HepG2 (cell line): ENCODE measurements at regions not wholly inside any gene's neighbourhood (a gene's known extent, or its start where the extent isn't known, plus 50 kb on each side); places are given as distances from the start of the nearest gene placed in this dataset.

Experiments
- ATAC-seq: fragments of 200-7000 bp; cut with Tn5 transposase; 3 replicates; pipeline ENCODE4 v1.9.1; 2020; ENCODE audit warnings: mild to moderate bottlenecking, moderate library complexity
- BruUV-seq: library from RNA; stranded (reverse); fragments of 400-500 nt; replicated peaks from 2 replicates; lab custom pipeline; 2021; lab: Mats Ljungman, UMichigan
- CTCF ChIA-PET: fragments of 300-600 bp; formaldehyde crosslinking; extraction: SDS; loops from one replicate; lab custom pipeline; 2021; ENCODE audit warnings: low total read pairs, inconsistent platforms, low intra/inter-chr PET ratio; lab: Yijun Ruan, JAX
- POLR2A ChIA-PET: fragments of 350-600 bp; sonication (Branson Sonifier 250); formaldehyde crosslinking; loops from one replicate; lab custom pipeline; 2020; ENCODE audit warnings: antibody characterized with exemption, inconsistent platforms; lab: Yijun Ruan, JAX
- DNase-seq: peaks from one replicate; pipeline ENCODE4 v3.0.0-alpha.2; 2015; ENCODE audit warnings: low spot score
- FAIRE-seq: peaks from 3 replicates; lab custom pipeline; 2011; peaks lifted over from hg19 to GRCh38; lab: Jason Lieb, UNC
- H2AFZ ChIP-seq: one replicate; pipeline ENCODE4 v1.6.1; 2011; ENCODE audit warnings: low read length, inconsistent platforms
- H3K27ac ChIP-seq: fragments of 300-600 bp; 3 replicates; pipeline ENCODE4 v1.8.0; 2011; ENCODE audit warnings: mixed run types, mild to moderate bottlenecking, mixed read lengths, low read length, inconsistent platforms; ENCODE audit not compliant: insufficient read depth; ENCODE audit errors: extremely low read length
- H3K27me3 ChIP-seq, 2 experiments: fragments of 200-600 bp in 1 of 2; 2 replicates in 1 of 2; 3 replicates in 1 of 2; pipeline versions ENCODE4 v1.6.0 to v1.8.0; 2011; ENCODE audit warnings: low read length in 2 of 2, mild to moderate bottlenecking in 2 of 2, moderate library complexity in 2 of 2, inconsistent platforms in 1 of 2; ENCODE audit not compliant: insufficient read depth in 2 of 2, control insufficient read depth in 1 of 2
- H3K36me3 ChIP-seq, 2 experiments: fragments of 200-600 bp in 1 of 2; replicated peaks in 1 of 2; 2 replicates in 1 of 2; 3 replicates in 1 of 2; pipeline versions ENCODE4 v1.5.1 to v1.8.0; 2011; ENCODE audit warnings: low read length in 2 of 2, inconsistent platforms in 1 of 2; ENCODE audit not compliant: insufficient read depth in 2 of 2, control insufficient read depth in 1 of 2
- H3K4me1 ChIP-seq: 2 replicates; pipeline ENCODE4 v1.5.1; 2012; ENCODE audit warnings: low read length, inconsistent platforms; ENCODE audit not compliant: insufficient read depth
- H3K4me2 ChIP-seq: 2 replicates; pipeline ENCODE4 v1.6.0; 2011; ENCODE audit warnings: low read depth, low read length, inconsistent platforms
- H3K4me3 ChIP-seq, 3 experiments: fragments of 200-600 bp in 1 of 3; sonication (generic), shearing (Covaris generic) in 1 of 3; replicated peaks in 1 of 3; 2 replicates each; pipeline ENCODE4 v1.5.1; 2011 to 2016; ENCODE audit warnings: low read length in 3 of 3, inconsistent platforms in 2 of 3, low read depth in 2 of 3, mild to moderate bottlenecking in 2 of 3, control low read depth in 1 of 3, mixed read lengths in 1 of 3; ENCODE audit not compliant: insufficient read depth in 1 of 3
- H3K79me2 ChIP-seq: one replicate; pipeline ENCODE4 v1.6.1; 2011; ENCODE audit warnings: low read length, inconsistent platforms; ENCODE audit not compliant: insufficient read depth
- H3K9ac ChIP-seq: 2 replicates; pipeline ENCODE4 v1.6.0; 2011; ENCODE audit warnings: mild to moderate bottlenecking, low read depth, low read length, inconsistent platforms; ENCODE audit not compliant: insufficient read depth
- H3K9me3 ChIP-seq: 2 replicates; pipeline ENCODE4 v1.5.1; 2012; ENCODE audit warnings: mild to moderate bottlenecking, low read length
- H4K20me1 ChIP-seq: 2 replicates; pipeline ENCODE4 v1.6.0; 2011; ENCODE audit warnings: inconsistent platforms, mild to moderate bottlenecking, low read length, moderate library complexity; ENCODE audit not compliant: insufficient read depth
- ADNP ChIP-seq: sonication (generic); formaldehyde crosslinking; IDR thresholded peaks from 2 replicates; pipeline ENCODE4 v1.4.0; 2020; ENCODE audit warnings: missing genetic modification reagents
- CCDC6 ChIP-seq: sonication (generic); formaldehyde crosslinking; IDR thresholded peaks from 2 replicates; pipeline ENCODE4 v1.8.1; 2022; ENCODE audit warnings: mild to moderate bottlenecking, missing genetic modification reagents, moderate library complexity
- EEA1 ChIP-seq: sonication (generic); formaldehyde crosslinking; IDR thresholded peaks from 2 replicates; pipeline ENCODE4 v1.5.1; 2020; ENCODE audit warnings: mild to moderate bottlenecking, missing genetic modification reagents, borderline replicate concordance
- FOXM1 ChIP-seq: sonication (generic); formaldehyde crosslinking; IDR thresholded peaks from 2 replicates; pipeline ENCODE4 v1.5.0; 2020; ENCODE audit warnings: missing genetic modification reagents
- HOXA9 ChIP-seq: sonication (generic); formaldehyde crosslinking; IDR thresholded peaks from 2 replicates; pipeline ENCODE4 v1.8.1; 2022; ENCODE audit warnings: missing genetic modification reagents, mild to moderate bottlenecking, moderate library complexity, borderline replicate concordance
- NFRKB ChIP-seq: fragments of 450-650 bp; IDR thresholded peaks from 2 replicates; pipeline ENCODE4 v1.6.1; 2017
- PBX2 ChIP-seq: IDR thresholded peaks from 2 replicates; pipeline ENCODE4 v1.6.1; 2016; ENCODE audit warnings: control low read depth
- SP5 ChIP-seq: IDR thresholded peaks from 2 replicates; pipeline ENCODE4 v1.6.1; 2016; ENCODE audit warnings: low read depth, borderline replicate concordance
- SRY ChIP-seq: sonication (generic); formaldehyde crosslinking; IDR thresholded peaks from 2 replicates; pipeline ENCODE4 v1.8.0; 2022; ENCODE audit warnings: mild to moderate bottlenecking, missing genetic modification reagents
- TFE3 ChIP-seq: IDR thresholded peaks from 2 replicates; pipeline ENCODE4 v1.6.1; 2016
- ZNF180 ChIP-seq: sonication (generic); formaldehyde crosslinking; IDR thresholded peaks from 2 replicates; pipeline ENCODE4 v1.4.0; 2020; ENCODE audit warnings: low read depth, missing genetic modification reagents, borderline replicate concordance
- ZNF263 ChIP-seq: sonication (generic); formaldehyde crosslinking; IDR thresholded peaks from 2 replicates; pipeline ENCODE4 v1.4.0; 2020; ENCODE audit warnings: missing genetic modification reagents
- ZNF3 ChIP-seq: IDR thresholded peaks from 2 replicates; pipeline ENCODE4 v1.7.0; 2017; ENCODE audit warnings: inconsistent platforms
- ZNF431 ChIP-seq: sonication (generic); formaldehyde crosslinking; IDR thresholded peaks from 2 replicates; pipeline ENCODE4 v1.9.0; 2022; ENCODE audit warnings: missing genetic modification reagents, low read depth, mild to moderate bottlenecking, borderline replicate concordance
- ZNF629 ChIP-seq: sonication (generic); formaldehyde crosslinking; conservative IDR thresholded peaks from 2 replicates; pipeline ENCODE4 v1.5.0; 2020; ENCODE audit warnings: missing genetic modification reagents
- ZNF737 ChIP-seq: sonication (generic); formaldehyde crosslinking; IDR thresholded peaks from 2 replicates; pipeline ENCODE4 v1.5.0; 2020; ENCODE audit warnings: missing genetic modification reagents, mild to moderate bottlenecking, borderline replicate concordance
- WGBS: methylation state at CpG from one replicate; pipeline ENCODE4 v1.1.6; 2017; ENCODE audit warnings: low lambda C conversion rate; 5-methylcytosine and 5-hydroxymethylcytosine counted together
- in situ Hi-C: cut with HindIII; loops from 2 replicates; pipeline ENCODE4 v1.10.0; 2017; ENCODE audit warnings: low pct_unique_long_range_greater_than_20kb; ENCODE audit not compliant: extremely low pct_ligation_motif_present
- intact Hi-C: fragments of 100-400 bp; cut with micrococcal nuclease; formaldehyde crosslinking; loops from one replicate; pipeline ENCODE4 v1.10.0; 2022; ENCODE audit not compliant: unreplicated experiment
- TF ChIP-seq, protein P1 (sequence below): sonication (generic); formaldehyde crosslinking; IDR thresholded peaks from 2 replicates; pipeline ENCODE4 v1.9.0; 2022; ENCODE audit warnings: missing genetic modification reagents, mild to moderate bottlenecking, borderline replicate concordance
- TF ChIP-seq, protein P2 (sequence below): sonication (generic); formaldehyde crosslinking; conservative IDR thresholded peaks from 2 replicates; pipeline ENCODE4 v1.8.0; 2022; ENCODE audit warnings: mild to moderate bottlenecking, moderate library complexity, missing genetic modification reagents

DNA sequence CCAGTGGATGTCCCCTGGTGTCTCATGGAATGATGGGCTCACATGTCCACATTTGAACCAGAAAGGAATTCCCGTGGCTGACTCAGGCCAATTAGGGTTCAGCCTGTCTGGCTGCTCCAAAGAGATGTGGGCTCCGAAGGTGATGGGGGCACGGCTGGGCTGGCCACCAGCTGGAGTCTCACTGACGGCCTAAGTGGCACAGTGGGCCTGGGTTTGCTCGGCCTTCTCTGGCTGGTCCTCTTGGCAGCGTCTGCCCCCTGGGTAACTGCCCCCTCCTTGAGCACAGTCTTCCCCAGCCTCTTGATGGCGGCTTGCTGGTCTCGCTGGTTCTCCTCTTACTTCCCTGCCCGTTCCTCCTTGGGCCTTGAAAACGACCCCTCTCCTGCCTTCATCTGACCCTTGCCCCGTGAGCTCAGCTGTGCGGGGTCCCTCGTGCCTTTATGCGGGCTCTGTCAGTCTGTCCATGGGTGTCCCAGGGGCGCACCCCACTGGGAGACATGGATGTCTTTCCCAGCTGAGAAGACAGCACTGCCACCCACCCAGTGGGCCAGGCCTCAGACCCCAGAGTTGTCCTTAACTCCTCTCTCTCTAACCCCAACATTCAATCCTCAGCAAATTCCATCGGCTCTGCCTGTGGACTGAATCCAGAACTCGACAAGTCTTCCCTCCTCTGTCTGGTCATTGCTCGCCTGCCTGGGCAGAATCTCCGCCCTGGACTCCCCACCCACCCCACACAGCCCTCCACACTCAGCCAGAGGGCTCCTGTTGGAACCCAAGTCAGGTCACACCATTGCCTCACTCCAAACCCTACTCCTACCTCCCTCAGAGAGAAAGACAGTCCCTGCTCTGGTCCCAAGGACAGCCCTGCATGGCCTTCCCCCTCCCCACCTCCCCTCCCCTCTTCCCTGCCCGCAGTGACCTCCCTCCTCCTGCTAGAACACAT is 78.7 kb downstream of the CEBPB start:
- Histone ChIP-seq H3K4me1 (peaks cover 100% of the 10 kb centered on the region), H2AFZ (no peak overlapping the region), H3K36me3 (no peaks in the 10 kb centered on the region), H3K9me3 (no peaks in the 10 kb centered on the region), H3K4me3 (peak overlapping the region in 1 of 3 experiments; percentile 52; a peak in 2 of 6 replicates), H3K27ac (no peak overlapping the region), H3K4me2 (peak overlapping the region; percentile 59), H3K79me2 (no peaks in the 10 kb centered on the region), H4K20me1 (no peaks in the 10 kb centered on the region), H3K9ac (peak overlapping the region; percentile 3; the same call in 1 of the 2 replicates), H3K27me3 (peaks cover 2 to 17% of the 10 kb centered on the region in 2 experiments; a peak in 4 of 5 replicates)
- FAIRE-seq, result peak; percentile 15
- ChIA-PET POLR2A (interaction anchor here (0.6 to 1.7 kb wide), 8 partner anchors 12 to 80 kb away, joined by 3 to 7 read pairs (median 4); no protein-coding TSS in a partner anchor), CTCF (no interaction called here)
- WGBS, result 33% methylated on average over 20 of the region's 20 CpGs
- DNase-seq, result no peak
- BruUV-seq, result no TSS peak
- in situ Hi-C loops (loop anchor here (5.0 kb wide), 1 partner anchor 77 kb away; the partner anchor contains the start of gene CEBPB), intact Hi-C loops (loop anchor here (5.0 kb wide), 1 partner anchor 38 kb away; no protein-coding TSS in a partner anchor)
- ATAC-seq, result peak; percentile 17
- no peak for TF ChIP-seq ZNF3 (CRISPR knock-in tag)
- no peak for TF ChIP-seq TFE3 (CRISPR knock-in tag)
- TF ChIP-seq, protein P1, sequence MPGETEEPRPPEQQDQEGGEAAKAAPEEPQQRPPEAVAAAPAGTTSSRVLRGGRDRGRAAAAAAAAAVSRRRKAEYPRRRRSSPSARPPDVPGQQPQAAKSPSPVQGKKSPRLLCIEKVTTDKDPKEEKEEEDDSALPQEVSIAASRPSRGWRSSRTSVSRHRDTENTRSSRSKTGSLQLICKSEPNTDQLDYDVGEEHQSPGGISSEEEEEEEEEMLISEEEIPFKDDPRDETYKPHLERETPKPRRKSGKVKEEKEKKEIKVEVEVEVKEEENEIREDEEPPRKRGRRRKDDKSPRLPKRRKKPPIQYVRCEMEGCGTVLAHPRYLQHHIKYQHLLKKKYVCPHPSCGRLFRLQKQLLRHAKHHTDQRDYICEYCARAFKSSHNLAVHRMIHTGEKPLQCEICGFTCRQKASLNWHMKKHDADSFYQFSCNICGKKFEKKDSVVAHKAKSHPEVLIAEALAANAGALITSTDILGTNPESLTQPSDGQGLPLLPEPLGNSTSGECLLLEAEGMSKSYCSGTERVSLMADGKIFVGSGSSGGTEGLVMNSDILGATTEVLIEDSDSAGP (CRISPR knock-in tag), result peak; percentile 51; the same call in 1 of the 2 replicates
- no peak; the same call in 1 of the 2 replicates for TF ChIP-seq SP5 (CRISPR knock-in tag)
- no peak for TF ChIP-seq ADNP
- no peak for TF ChIP-seq HOXA9 (CRISPR knock-in tag)
- no peak for TF ChIP-seq PBX2
- TF ChIP-seq SRY (CRISPR knock-in tag), result 0 out of 2 replicates have a peak, but pooled peaks have one; percentile 34
- no peak for TF ChIP-seq ZNF180
- 0 out of 2 replicates have a peak, but pooled peaks have one; percentile 34 for TF ChIP-seq ZNF737 (CRISPR knock-in tag)
- TF ChIP-seq FOXM1 (CRISPR knock-in tag), result no peak
- TF ChIP-seq, protein P2, sequence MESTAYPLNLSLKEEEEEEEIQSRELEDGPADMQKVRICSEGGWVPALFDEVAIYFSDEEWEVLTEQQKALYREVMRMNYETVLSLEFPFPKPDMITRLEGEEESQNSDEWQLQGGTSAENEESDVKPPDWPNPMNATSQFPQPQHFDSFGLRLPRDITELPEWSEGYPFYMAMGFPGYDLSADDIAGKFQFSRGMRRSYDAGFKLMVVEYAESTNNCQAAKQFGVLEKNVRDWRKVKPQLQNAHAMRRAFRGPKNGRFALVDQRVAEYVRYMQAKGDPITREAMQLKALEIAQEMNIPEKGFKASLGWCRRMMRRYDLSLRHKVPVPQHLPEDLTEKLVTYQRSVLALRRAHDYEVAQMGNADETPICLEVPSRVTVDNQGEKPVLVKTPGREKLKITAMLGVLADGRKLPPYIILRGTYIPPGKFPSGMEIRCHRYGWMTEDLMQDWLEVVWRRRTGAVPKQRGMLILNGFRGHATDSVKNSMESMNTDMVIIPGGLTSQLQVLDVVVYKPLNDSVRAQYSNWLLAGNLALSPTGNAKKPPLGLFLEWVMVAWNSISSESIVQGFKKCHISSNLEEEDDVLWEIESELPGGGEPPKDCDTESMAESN (CRISPR knock-in tag), result peak; percentile 23; the same call in 1 of the 2 replicates
- TF ChIP-seq NFRKB, result no peak
- TF ChIP-seq ZNF629 (CRISPR knock-in tag), result no peak
- no peak for TF ChIP-seq CCDC6
- no peak for TF ChIP-seq EEA1 (CRISPR knock-in tag)
- TF ChIP-seq ZNF431 (CRISPR knock-in tag), result 0 out of 2 replicates have a peak, but pooled peaks have one; percentile 30
- TF ChIP-seq ZNF263 (CRISPR knock-in tag), result no peak
